OCI-LY3 (cell line): ENCODE measurements at regions not wholly inside any gene's neighbourhood (a gene's known extent, or its start where the extent isn't known, plus 50 kb on each side); places are given as distances from the start of the nearest gene placed in this dataset.

Source experiments
- H2AFZ ChIP-seq: fragments of 200-600, 300-600 bp; shearing (Covaris generic); 2 replicates; pipeline ENCODE4 v1.6.0; 2014; ENCODE audit warnings: antibody characterized with exemption, low read depth, low read length
- H3K27ac ChIP-seq: fragments of 200-600, 300-600 bp; sonication (generic); 2 replicates; pipeline ENCODE4 v1.5.1; 2014; ENCODE audit warnings: mild to moderate bottlenecking, low read length, moderate library complexity, mixed read lengths
- H3K27me3 ChIP-seq: fragments of 200-600, 300-600 bp; sonication (generic); 2 replicates; pipeline ENCODE4 v1.6.1; 2014; ENCODE audit warnings: low read depth, low read length, mixed read lengths
- H3K36me3 ChIP-seq: fragments of 200-600, 300-600 bp; sonication (generic); replicated peaks from 2 replicates; pipeline ENCODE3; 2014; ENCODE audit warnings: low read depth, low read length, mixed read lengths
- H3K4me1 ChIP-seq: fragments of 300-600, 200-600 bp; sonication (generic); 2 replicates; pipeline ENCODE4 v1.6.1; 2014; ENCODE audit warnings: low read length, mixed read lengths
- H3K4me2 ChIP-seq: fragments of 200-600, 300-600 bp; sonication (generic); 2 replicates; pipeline ENCODE4 v1.6.1; 2014; ENCODE audit warnings: low read length, mixed read lengths
- H3K4me3 ChIP-seq: fragments of 300-600, 200-600 bp; sonication (generic); 2 replicates; pipeline ENCODE4 v1.5.1; 2014; ENCODE audit warnings: antibody characterized with exemption, mild to moderate bottlenecking, low read length, moderate library complexity
- H3K79me2 ChIP-seq: fragments of 300-600, 200-600 bp; shearing (Covaris generic); 2 replicates; pipeline ENCODE4 v1.6.1; 2014; ENCODE audit warnings: mild to moderate bottlenecking, low read length, mixed read lengths
- H3K9ac ChIP-seq: fragments of 300-600, 200-600 bp; shearing (Covaris generic); 2 replicates; pipeline ENCODE4 v1.6.0; 2014; ENCODE audit warnings: mild to moderate bottlenecking, low read length, moderate library complexity
- H3K9me3 ChIP-seq: fragments of 200-600, 300-600 bp; shearing (Covaris generic); 2 replicates; pipeline ENCODE4 v1.6.1; 2014; ENCODE audit warnings: low read length, mixed read lengths; ENCODE audit not compliant: insufficient read depth
- H4K20me1 ChIP-seq: fragments of 200-600, 300-600 bp; sonication (generic); 2 replicates; pipeline ENCODE4 v1.6.1; 2016; ENCODE audit warnings: low read length, mixed read lengths; ENCODE audit not compliant: insufficient read depth
- CTCF ChIP-seq: fragments of 200-600, 300-600 bp; sonication (generic); IDR thresholded peaks from 2 replicates; pipeline ENCODE4 v1.5.1; 2014; ENCODE audit warnings: antibody characterized with exemption, low read length, low read depth
- EZH2phosphoT487 ChIP-seq: fragments of 200-600 bp; shearing (Covaris generic); IDR thresholded peaks from 2 replicates; pipeline ENCODE4 v1.6.1; 2018; ENCODE audit warnings: antibody characterized with exemption, mixed run types, low read depth

- Histone ChIP-seq H3K4me1 (peaks cover 22% of the 10 kb centered on the region), H3K9me3 (no peaks in the 10 kb centered on the region), H3K27me3 (no peaks in the 10 kb centered on the region), H3K27ac (no peak overlapping the region), H3K79me2 (no peaks in the 10 kb centered on the region), H3K4me3 (no peak overlapping the region), H4K20me1 (no peaks in the 10 kb centered on the region), H3K9ac (no peak overlapping the region), H3K4me2 (no peak overlapping the region), H2AFZ (no peak overlapping the region), H3K36me3 (no peaks in the 10 kb centered on the region)
- no peak for TF ChIP-seq EZH2phosphoT487
- TF ChIP-seq CTCF: no peak
Measured at GRCh38 chr3:1534252-1534651, 441.4 kb downstream of the CNTN6 start.

GRCh38 chr3:1535361-1535760, 442.5 kb downstream of the CNTN6 start:
- H3K27me3 ChIP-seq: no peaks in the 10 kb centered on the region
- peaks cover 22% of the 10 kb centered on the region for H3K4me1 ChIP-seq
- H3K9me3 ChIP-seq: no peaks in the 10 kb centered on the region
- H4K20me1 ChIP-seq: no peaks in the 10 kb centered on the region
- H3K4me2 ChIP-seq: no peak overlapping the region
- H3K79me2 ChIP-seq: no peaks in the 10 kb centered on the region
- H3K4me3 ChIP-seq: no peak overlapping the region
- no peak overlapping the region for H3K27ac ChIP-seq
- no peak overlapping the region for H2AFZ ChIP-seq
- TF ChIP-seq CTCF (no peak), EZH2phosphoT487 (no peak)
- H3K36me3 ChIP-seq: no peaks in the 10 kb centered on the region
- H3K9ac ChIP-seq: no peak overlapping the region

GRCh38 chr3:1540686-1541085, 447.9 kb downstream of the CNTN6 start:
- Histone ChIP-seq H3K4me1 (no peaks in the 10 kb centered on the region), H3K9me3 (no peaks in the 10 kb centered on the region), H3K79me2 (no peaks in the 10 kb centered on the region), H3K36me3 (no peaks in the 10 kb centered on the region), H3K4me2 (no peak overlapping the region), H4K20me1 (no peaks in the 10 kb centered on the region), H3K4me3 (no peak overlapping the region), H2AFZ (no peak overlapping the region), H3K27ac (no peak overlapping the region), H3K27me3 (no peaks in the 10 kb centered on the region), H3K9ac (no peak overlapping the region)
- TF ChIP-seq CTCF: no peak
- no peak for TF ChIP-seq EZH2phosphoT487

- Histone ChIP-seq H4K20me1 (no peaks in the 10 kb centered on the region), H3K9me3 (peaks cover 5% of the 10 kb centered on the region; the same call in 1 of the 2 replicates), H3K79me2 (no peaks in the 10 kb centered on the region), H2AFZ (no peak overlapping the region), H3K27me3 (no peaks in the 10 kb centered on the region), H3K27ac (no peak overlapping the region), H3K9ac (no peak overlapping the region), H3K36me3 (no peaks in the 10 kb centered on the region), H3K4me1 (peaks cover 14% of the 10 kb centered on the region), H3K4me3 (no peak overlapping the region), H3K4me2 (no peak overlapping the region)
- TF ChIP-seq EZH2phosphoT487: no peak
- TF ChIP-seq CTCF: no peak
Measured at GRCh38 chr3:1551741-1552140, 458.9 kb downstream of the CNTN6 start.
